NB4 (cell line): ENCODE measurements at regions not wholly inside any gene's neighbourhood (a gene's known extent, or its start where the extent isn't known, plus 50 kb on each side); places are given as distances from the start of the nearest gene placed in this dataset.

Source experiments
- CTCF ChIP-seq: IDR thresholded peaks from one replicate; pipeline ENCODE4 v1.5.1; 2012; ENCODE audit warnings: low read depth, low read length
- MAX ChIP-seq: IDR thresholded peaks from 2 replicates; pipeline ENCODE4 v1.6.1; 2011; ENCODE audit warnings: low read depth, low read length
- MYC ChIP-seq: IDR thresholded peaks from 2 replicates; pipeline ENCODE4 v1.6.1; 2011; ENCODE audit warnings: low read depth, low read length
- POLR2A ChIP-seq: IDR thresholded peaks from 2 replicates; pipeline ENCODE4 v1.6.1; 2011; ENCODE audit warnings: mild to moderate bottlenecking; ENCODE audit not compliant: insufficient read length; ENCODE audit errors: extremely low read depth

GRCh38 chrX:114065577-114066223 lies 518.2 kb upstream of the HTR2C start:
- TF ChIP-seq CTCF (no peak), MYC (no peak), POLR2A (no peak), MAX (no peak)
